ENCODE measurements at regions not wholly inside any gene's neighbourhood (a gene's known extent, or its start where the extent isn't known, plus 50 kb on each side); places are given as distances from the start of the nearest gene placed in this dataset.

DNA sequence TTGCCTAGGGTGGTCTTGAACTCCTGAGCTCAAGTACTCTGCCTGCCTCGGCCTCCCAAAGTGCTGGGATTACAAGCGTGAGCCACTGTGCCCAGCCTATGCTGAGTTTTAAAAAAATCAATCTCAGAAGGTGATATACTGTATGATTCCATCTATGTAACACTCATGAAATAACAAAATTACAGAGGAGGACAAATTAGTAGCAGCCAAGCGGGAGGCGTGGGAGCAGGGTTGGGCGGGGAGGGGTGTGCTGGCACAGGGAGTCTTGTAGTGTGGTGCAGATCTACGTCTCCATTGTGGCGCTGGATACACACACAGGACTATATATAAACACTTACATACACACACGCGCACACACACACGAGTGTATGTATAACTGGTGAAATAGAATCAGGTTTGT is 80.6 kb upstream of the LINGO1 start:
- no TSS peak for BruUV-seq (replicated peaks)
- Histone ChIP-seq H3K4me1 (ENCODE audit: control insufficient read depth, insufficient read depth, low read length) (no peaks in the 10 kb centered on the region), H3K9me3 (ENCODE audit: control insufficient read depth, insufficient read depth, low read depth, low read length) (no peaks in the 10 kb centered on the region), H3K27me3 (ENCODE audit: control insufficient read depth, insufficient read depth, low read length) (no peaks in the 10 kb centered on the region), H3K27ac (ENCODE audit: low read length) (no peak overlapping the region), H3K36me3 (ENCODE audit: control insufficient read depth, insufficient read depth, low read length) (no peaks in the 10 kb centered on the region), H3K4me3 (ENCODE audit: low read depth in 2 of 2, low read length in 2 of 2) (no peak overlapping the region)
- TF ChIP-seq SIN3A (IDR thresholded peaks at IDR 0.05; ENCODE audit: borderline replicate concordance, insufficient read depth, low read depth, low read length) (no peak), TCF7L2 (IDR thresholded peaks at IDR 0.05; ENCODE audit: low read depth, low read length) (no peak), POLR2AphosphoS5 (IDR thresholded peaks at IDR 0.05; ENCODE audit: low read depth, low read length) (no peak)
- TF ChIP-seq, protein P1, sequence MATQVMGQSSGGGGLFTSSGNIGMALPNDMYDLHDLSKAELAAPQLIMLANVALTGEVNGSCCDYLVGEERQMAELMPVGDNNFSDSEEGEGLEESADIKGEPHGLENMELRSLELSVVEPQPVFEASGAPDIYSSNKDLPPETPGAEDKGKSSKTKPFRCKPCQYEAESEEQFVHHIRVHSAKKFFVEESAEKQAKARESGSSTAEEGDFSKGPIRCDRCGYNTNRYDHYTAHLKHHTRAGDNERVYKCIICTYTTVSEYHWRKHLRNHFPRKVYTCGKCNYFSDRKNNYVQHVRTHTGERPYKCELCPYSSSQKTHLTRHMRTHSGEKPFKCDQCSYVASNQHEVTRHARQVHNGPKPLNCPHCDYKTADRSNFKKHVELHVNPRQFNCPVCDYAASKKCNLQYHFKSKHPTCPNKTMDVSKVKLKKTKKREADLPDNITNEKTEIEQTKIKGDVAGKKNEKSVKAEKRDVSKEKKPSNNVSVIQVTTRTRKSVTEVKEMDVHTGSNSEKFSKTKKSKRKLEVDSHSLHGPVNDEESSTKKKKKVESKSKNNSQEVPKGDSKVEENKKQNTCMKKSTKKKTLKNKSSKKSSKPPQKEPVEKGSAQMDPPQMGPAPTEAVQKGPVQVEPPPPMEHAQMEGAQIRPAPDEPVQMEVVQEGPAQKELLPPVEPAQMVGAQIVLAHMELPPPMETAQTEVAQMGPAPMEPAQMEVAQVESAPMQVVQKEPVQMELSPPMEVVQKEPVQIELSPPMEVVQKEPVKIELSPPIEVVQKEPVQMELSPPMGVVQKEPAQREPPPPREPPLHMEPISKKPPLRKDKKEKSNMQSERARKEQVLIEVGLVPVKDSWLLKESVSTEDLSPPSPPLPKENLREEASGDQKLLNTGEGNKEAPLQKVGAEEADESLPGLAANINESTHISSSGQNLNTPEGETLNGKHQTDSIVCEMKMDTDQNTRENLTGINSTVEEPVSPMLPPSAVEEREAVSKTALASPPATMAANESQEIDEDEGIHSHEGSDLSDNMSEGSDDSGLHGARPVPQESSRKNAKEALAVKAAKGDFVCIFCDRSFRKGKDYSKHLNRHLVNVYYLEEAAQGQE (IDR thresholded peaks at IDR 0.05; ENCODE audit: insufficient read depth in 1 of 2, low read depth in 2 of 2, low read length in 1 of 2) = no peak
- TF ChIP-seq, protein P2, sequence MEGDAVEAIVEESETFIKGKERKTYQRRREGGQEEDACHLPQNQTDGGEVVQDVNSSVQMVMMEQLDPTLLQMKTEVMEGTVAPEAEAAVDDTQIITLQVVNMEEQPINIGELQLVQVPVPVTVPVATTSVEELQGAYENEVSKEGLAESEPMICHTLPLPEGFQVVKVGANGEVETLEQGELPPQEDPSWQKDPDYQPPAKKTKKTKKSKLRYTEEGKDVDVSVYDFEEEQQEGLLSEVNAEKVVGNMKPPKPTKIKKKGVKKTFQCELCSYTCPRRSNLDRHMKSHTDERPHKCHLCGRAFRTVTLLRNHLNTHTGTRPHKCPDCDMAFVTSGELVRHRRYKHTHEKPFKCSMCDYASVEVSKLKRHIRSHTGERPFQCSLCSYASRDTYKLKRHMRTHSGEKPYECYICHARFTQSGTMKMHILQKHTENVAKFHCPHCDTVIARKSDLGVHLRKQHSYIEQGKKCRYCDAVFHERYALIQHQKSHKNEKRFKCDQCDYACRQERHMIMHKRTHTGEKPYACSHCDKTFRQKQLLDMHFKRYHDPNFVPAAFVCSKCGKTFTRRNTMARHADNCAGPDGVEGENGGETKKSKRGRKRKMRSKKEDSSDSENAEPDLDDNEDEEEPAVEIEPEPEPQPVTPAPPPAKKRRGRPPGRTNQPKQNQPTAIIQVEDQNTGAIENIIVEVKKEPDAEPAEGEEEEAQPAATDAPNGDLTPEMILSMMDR (IDR thresholded peaks at IDR 0.05) = no peak
- ChIA-PET POLR2A (no interaction called here), CTCF (interaction anchor here (0.6 kb wide), 1 partner anchor 83 kb away, joined by 3 read pairs; no protein-coding TSS in a partner anchor)
- ATAC-seq (no peak), DNase-seq (ENCODE audit: low read depth, low spot score) (no peak)
- intact Hi-C loops (cut with micrococcal nuclease; ENCODE audit: unreplicated experiment) (no loop called here), in situ Hi-C loops (cut with HindIII; ENCODE audit: low pct_unique_long_range_greater_than_20kb, low sequenced_read_pairs) (no loop called here)

DNA sequence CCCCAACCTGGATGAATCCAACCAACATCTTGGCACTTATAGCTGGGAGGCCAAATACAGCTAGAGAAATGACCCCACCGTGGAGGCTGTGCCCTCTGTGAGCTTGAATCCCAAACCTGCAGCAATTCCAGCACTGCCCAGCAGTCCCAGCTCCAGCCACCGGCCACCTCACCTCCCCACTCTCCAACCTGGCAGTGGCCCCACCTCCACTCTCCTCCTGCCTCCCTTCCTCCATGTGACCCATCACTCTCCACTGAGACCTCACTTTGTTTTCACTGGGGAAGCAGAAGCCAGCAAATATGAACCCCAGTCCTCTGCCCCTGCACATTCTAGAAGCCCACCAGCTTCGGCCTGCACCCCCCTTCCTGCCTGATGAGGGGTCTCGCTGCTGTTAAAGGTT is 79.7 kb upstream of the LINGO1 start:
- no peak for DNase-seq (ENCODE audit: low read depth, low spot score)
- no peaks in the 10 kb centered on the region for H3K4me1 ChIP-seq (ENCODE audit: control insufficient read depth, insufficient read depth, low read length)
- H3K9me3 ChIP-seq (ENCODE audit: control insufficient read depth, insufficient read depth, low read depth, low read length) = no peaks in the 10 kb centered on the region
- CTCF ChIA-PET = interaction anchor here (0.6 kb wide), 1 partner anchor 53 kb away, joined by 4 read pairs; no protein-coding TSS in a partner anchor
- ATAC-seq = no peak
- BruUV-seq (replicated peaks) = no TSS peak
- in situ Hi-C loops (cut with HindIII; ENCODE audit: low pct_unique_long_range_greater_than_20kb, low sequenced_read_pairs) = no loop called here
- no peak for TF ChIP-seq TCF7L2 (IDR thresholded peaks at IDR 0.05; ENCODE audit: low read depth, low read length)
- TF ChIP-seq, protein P1 (IDR thresholded peaks at IDR 0.05; ENCODE audit: insufficient read depth in 1 of 2, low read depth in 2 of 2, low read length in 1 of 2) = no peak
- no peak for TF ChIP-seq SIN3A (IDR thresholded peaks at IDR 0.05; ENCODE audit: borderline replicate concordance, insufficient read depth, low read depth, low read length)
- TF ChIP-seq, protein P2 (IDR thresholded peaks at IDR 0.05) = no peak
- TF ChIP-seq POLR2AphosphoS5 (IDR thresholded peaks at IDR 0.05; ENCODE audit: low read depth, low read length) = no peak
- H3K36me3 ChIP-seq (ENCODE audit: control insufficient read depth, insufficient read depth, low read length) = no peaks in the 10 kb centered on the region
- no peak overlapping the region for H3K27ac ChIP-seq (ENCODE audit: low read length)
- intact Hi-C loops (cut with micrococcal nuclease; ENCODE audit: unreplicated experiment) = no loop called here
- H3K27me3 ChIP-seq (ENCODE audit: control insufficient read depth, insufficient read depth, low read length) = no peaks in the 10 kb centered on the region
- H3K4me3 ChIP-seq (ENCODE audit: low read depth in 2 of 2, low read length in 2 of 2) = no peak overlapping the region
- POLR2A ChIA-PET = no interaction called here

Measured in Panc1 (cell line).